NB4 (cell line): ENCODE measurements at regions not wholly inside any gene's neighbourhood (a gene's known extent, or its start where the extent isn't known, plus 50 kb on each side); places are given as distances from the start of the nearest gene placed in this dataset.

Experiments used
- POLR2A ChIP-seq: IDR thresholded peaks from 2 replicates; pipeline ENCODE4 v1.6.1; 2011; ENCODE audit warnings: mild to moderate bottlenecking; ENCODE audit not compliant: insufficient read length; ENCODE audit errors: extremely low read depth
- TF ChIP-seq, protein P1 (sequence below): IDR thresholded peaks from one replicate; pipeline ENCODE4 v1.5.1; 2012; ENCODE audit warnings: low read depth, low read length
- TF ChIP-seq, protein P2 (sequence below): IDR thresholded peaks from 2 replicates; pipeline ENCODE4 v1.6.1; 2011; ENCODE audit warnings: low read depth, low read length

DNA sequence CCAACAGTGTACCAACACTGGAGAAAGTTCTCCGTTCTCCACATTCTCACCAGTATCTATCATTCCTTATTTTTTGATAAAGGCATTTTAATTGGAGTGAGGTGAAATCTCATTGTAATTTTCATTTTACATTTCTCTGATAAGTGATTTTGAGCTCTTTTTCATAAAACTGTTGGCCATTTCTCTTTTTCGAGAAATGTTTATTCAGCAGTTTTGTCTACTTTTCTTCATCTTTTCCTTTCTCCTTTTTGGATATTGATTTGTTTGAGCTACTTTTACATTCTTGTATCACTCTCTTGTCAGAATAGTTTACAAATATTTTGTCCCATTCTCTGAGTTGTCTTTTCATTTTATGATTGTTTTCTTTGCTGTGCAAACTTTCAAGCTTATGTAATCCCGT lies 555.2 kb downstream of the COL12A1 start:
- TF ChIP-seq, protein P1, sequence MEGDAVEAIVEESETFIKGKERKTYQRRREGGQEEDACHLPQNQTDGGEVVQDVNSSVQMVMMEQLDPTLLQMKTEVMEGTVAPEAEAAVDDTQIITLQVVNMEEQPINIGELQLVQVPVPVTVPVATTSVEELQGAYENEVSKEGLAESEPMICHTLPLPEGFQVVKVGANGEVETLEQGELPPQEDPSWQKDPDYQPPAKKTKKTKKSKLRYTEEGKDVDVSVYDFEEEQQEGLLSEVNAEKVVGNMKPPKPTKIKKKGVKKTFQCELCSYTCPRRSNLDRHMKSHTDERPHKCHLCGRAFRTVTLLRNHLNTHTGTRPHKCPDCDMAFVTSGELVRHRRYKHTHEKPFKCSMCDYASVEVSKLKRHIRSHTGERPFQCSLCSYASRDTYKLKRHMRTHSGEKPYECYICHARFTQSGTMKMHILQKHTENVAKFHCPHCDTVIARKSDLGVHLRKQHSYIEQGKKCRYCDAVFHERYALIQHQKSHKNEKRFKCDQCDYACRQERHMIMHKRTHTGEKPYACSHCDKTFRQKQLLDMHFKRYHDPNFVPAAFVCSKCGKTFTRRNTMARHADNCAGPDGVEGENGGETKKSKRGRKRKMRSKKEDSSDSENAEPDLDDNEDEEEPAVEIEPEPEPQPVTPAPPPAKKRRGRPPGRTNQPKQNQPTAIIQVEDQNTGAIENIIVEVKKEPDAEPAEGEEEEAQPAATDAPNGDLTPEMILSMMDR, result no peak
- TF ChIP-seq POLR2A, result no peak
- TF ChIP-seq, protein P2, sequence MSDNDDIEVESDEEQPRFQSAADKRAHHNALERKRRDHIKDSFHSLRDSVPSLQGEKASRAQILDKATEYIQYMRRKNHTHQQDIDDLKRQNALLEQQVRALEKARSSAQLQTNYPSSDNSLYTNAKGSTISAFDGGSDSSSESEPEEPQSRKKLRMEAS, result no peak
